ENCODE measurements at regions not wholly inside any gene's neighbourhood (a gene's known extent, or its start where the extent isn't known, plus 50 kb on each side); places are given as distances from the start of the nearest gene placed in this dataset.
"Not testable (repeated sequence)": the region's sequence is repeated elsewhere in the genome, so short reads cannot be mapped to it uniquely, and the experiment has no call there.

DNA sequence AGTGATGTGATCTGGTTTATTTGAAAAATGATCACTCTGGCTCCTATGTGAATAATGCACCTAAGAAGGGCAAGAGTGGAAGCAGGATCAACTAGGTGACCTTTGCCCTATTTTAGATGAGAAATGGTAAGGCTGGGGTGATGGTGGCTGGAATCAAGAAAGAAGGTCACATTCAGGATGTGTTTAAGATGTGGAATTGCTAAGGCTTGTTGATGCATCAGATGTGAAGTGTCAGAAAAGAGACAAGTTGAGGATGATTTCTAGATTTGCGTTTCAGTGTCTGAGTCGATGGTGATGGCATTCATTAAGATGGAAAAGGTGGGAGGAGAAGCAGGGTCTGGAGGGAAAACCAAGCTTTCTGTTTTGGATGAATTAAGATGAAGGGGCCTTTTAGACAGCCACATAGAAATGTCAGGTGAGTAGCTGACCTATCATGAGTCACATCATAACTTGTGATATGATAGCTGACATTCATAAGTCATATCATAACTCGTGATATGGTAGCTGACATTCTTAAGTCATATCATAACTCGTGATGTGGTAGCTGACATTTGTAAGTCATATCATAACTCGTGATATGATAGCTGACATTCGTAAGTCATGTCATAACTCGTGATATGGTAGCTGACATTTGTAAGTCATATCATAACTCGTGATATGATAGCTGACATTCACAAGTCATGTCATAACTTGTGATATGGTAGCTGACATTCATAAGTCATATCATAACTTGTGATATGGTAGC, 101.2 kb upstream of the SEC11C start:
- no peaks in the 10 kb centered on the region for H3F3A ChIP-seq (ENCODE audit: insufficient read depth, low read length, poor library complexity, severe bottlenecking)
- no peaks in the 10 kb centered on the region for H3K9me2 ChIP-seq (ENCODE audit: insufficient read depth, low read length)
- no peak overlapping the region for H3K4me3 ChIP-seq (ENCODE audit: low read length)
- H3K79me2 ChIP-seq (replicated peaks; ENCODE audit: insufficient read depth, low read length) = no peaks in the 10 kb centered on the region
- H3K4me2 ChIP-seq (ENCODE audit: low read length) = no peak overlapping the region
- H4K20me1 ChIP-seq (ENCODE audit: insufficient read depth) = no peaks in the 10 kb centered on the region
- H3K27ac ChIP-seq (ENCODE audit: low read length) = no peak overlapping the region
- H3K36me3 ChIP-seq (ENCODE audit: insufficient read depth, low read length) = no peaks in the 10 kb centered on the region
- no peaks in the 10 kb centered on the region for H3K9me3 ChIP-seq (ENCODE audit: low read length)
- H3K27me3 ChIP-seq (ENCODE audit: insufficient read depth, low read depth, low read length) = no peaks in the 10 kb centered on the region
- no peak for TF ChIP-seq RAD21 (conservative IDR thresholded peaks at IDR 0.05)
- no peak for TF ChIP-seq POLR2AphosphoS5 (IDR thresholded peaks at IDR 0.05)
- no peak for TF ChIP-seq MXI1 (conservative IDR thresholded peaks at IDR 0.05; ENCODE audit: poor library complexity, severe bottlenecking)
- no peak for TF ChIP-seq SMC3 (conservative IDR thresholded peaks at IDR 0.05; ENCODE audit: poor library complexity)
- no peak for TF ChIP-seq EZH2 (IDR thresholded peaks at IDR 0.05; ENCODE audit: borderline replicate concordance, insufficient read depth, low read length, poor library complexity, severe bottlenecking)
- TF ChIP-seq, protein P1, sequence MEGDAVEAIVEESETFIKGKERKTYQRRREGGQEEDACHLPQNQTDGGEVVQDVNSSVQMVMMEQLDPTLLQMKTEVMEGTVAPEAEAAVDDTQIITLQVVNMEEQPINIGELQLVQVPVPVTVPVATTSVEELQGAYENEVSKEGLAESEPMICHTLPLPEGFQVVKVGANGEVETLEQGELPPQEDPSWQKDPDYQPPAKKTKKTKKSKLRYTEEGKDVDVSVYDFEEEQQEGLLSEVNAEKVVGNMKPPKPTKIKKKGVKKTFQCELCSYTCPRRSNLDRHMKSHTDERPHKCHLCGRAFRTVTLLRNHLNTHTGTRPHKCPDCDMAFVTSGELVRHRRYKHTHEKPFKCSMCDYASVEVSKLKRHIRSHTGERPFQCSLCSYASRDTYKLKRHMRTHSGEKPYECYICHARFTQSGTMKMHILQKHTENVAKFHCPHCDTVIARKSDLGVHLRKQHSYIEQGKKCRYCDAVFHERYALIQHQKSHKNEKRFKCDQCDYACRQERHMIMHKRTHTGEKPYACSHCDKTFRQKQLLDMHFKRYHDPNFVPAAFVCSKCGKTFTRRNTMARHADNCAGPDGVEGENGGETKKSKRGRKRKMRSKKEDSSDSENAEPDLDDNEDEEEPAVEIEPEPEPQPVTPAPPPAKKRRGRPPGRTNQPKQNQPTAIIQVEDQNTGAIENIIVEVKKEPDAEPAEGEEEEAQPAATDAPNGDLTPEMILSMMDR (IDR thresholded peaks at IDR 0.05; ENCODE audit: poor library complexity, severe bottlenecking) = no peak
- TF ChIP-seq EP300 (conservative IDR thresholded peaks at IDR 0.05; ENCODE audit: poor library complexity, severe bottlenecking) = no peak
- no peak for TF ChIP-seq TAF1 (IDR thresholded peaks at IDR 0.05; ENCODE audit: low read depth)
- TF ChIP-seq, protein P2, sequence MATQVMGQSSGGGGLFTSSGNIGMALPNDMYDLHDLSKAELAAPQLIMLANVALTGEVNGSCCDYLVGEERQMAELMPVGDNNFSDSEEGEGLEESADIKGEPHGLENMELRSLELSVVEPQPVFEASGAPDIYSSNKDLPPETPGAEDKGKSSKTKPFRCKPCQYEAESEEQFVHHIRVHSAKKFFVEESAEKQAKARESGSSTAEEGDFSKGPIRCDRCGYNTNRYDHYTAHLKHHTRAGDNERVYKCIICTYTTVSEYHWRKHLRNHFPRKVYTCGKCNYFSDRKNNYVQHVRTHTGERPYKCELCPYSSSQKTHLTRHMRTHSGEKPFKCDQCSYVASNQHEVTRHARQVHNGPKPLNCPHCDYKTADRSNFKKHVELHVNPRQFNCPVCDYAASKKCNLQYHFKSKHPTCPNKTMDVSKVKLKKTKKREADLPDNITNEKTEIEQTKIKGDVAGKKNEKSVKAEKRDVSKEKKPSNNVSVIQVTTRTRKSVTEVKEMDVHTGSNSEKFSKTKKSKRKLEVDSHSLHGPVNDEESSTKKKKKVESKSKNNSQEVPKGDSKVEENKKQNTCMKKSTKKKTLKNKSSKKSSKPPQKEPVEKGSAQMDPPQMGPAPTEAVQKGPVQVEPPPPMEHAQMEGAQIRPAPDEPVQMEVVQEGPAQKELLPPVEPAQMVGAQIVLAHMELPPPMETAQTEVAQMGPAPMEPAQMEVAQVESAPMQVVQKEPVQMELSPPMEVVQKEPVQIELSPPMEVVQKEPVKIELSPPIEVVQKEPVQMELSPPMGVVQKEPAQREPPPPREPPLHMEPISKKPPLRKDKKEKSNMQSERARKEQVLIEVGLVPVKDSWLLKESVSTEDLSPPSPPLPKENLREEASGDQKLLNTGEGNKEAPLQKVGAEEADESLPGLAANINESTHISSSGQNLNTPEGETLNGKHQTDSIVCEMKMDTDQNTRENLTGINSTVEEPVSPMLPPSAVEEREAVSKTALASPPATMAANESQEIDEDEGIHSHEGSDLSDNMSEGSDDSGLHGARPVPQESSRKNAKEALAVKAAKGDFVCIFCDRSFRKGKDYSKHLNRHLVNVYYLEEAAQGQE (IDR thresholded peaks at IDR 0.05; ENCODE audit: borderline replicate concordance) = no peak
- no peak overlapping the region for H2AFZ ChIP-seq (ENCODE audit: low read depth, low read length)
- H3K9ac ChIP-seq (ENCODE audit: low read length) = no peak overlapping the region

DNA sequence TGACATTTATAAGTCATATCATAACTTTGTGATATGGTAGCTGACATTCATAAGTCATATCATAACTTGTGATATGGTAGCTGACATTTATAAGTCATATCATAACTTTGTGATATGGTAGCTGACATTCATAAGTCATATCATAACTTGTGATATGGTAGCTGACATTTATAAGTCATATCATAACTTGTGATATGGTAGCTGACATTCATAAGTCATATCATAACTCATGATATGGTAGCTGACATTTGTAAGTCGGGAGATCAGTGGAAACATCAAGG, 100.7 kb upstream of the SEC11C start:
- H3K27me3 ChIP-seq (ENCODE audit: insufficient read depth, low read depth, low read length); H3K9me2 ChIP-seq (ENCODE audit: insufficient read depth, low read length); H3F3A ChIP-seq (ENCODE audit: insufficient read depth, low read length, poor library complexity, severe bottlenecking); H3K36me3 ChIP-seq (ENCODE audit: insufficient read depth, low read length); H3K4me3 ChIP-seq (ENCODE audit: low read length); H3K79me2 ChIP-seq (replicated peaks; ENCODE audit: insufficient read depth, low read length); H4K20me1 ChIP-seq (ENCODE audit: insufficient read depth); H3K9ac ChIP-seq (ENCODE audit: low read length); H3K9me3 ChIP-seq (ENCODE audit: low read length); H2AFZ ChIP-seq (ENCODE audit: low read depth, low read length); H3K4me2 ChIP-seq (ENCODE audit: low read length); H3K27ac ChIP-seq (ENCODE audit: low read length): not testable (repeated sequence)

DNA sequence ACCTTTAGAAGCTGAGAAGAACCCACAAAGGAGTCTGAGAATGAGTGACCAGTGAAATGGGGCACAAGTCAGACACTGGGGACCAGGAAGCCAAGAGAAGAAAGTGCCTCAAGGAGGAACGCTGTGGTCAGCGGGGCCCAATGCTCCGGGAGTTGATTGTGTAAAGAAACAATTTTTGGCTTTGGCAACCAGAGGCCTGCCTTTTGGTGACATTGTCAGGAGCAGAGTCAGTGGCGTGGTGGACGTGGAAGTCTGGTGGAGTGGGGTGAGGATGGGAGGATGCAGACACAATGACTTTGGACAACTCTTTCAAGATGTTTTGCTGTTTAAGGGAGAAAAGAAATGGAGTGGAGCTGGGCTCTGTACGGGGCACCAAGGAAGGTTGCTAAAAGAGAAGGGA, 100.2 kb upstream of the SEC11C start:
- H3K27ac ChIP-seq (ENCODE audit: low read length) = no peak overlapping the region
- no peaks in the 10 kb centered on the region for H3K27me3 ChIP-seq (ENCODE audit: insufficient read depth, low read depth, low read length)
- H3K79me2 ChIP-seq (replicated peaks; ENCODE audit: insufficient read depth, low read length) = no peaks in the 10 kb centered on the region
- H3K4me3 ChIP-seq (ENCODE audit: low read length) = no peak overlapping the region
- H3K4me2 ChIP-seq (ENCODE audit: low read length) = no peak overlapping the region
- no peaks in the 10 kb centered on the region for H3K9me3 ChIP-seq (ENCODE audit: low read length)
- H3K36me3 ChIP-seq (ENCODE audit: insufficient read depth, low read length) = no peaks in the 10 kb centered on the region
- H4K20me1 ChIP-seq (ENCODE audit: insufficient read depth) = no peaks in the 10 kb centered on the region
- H3F3A ChIP-seq (ENCODE audit: insufficient read depth, low read length, poor library complexity, severe bottlenecking) = no peaks in the 10 kb centered on the region
- no peaks in the 10 kb centered on the region for H3K9me2 ChIP-seq (ENCODE audit: insufficient read depth, low read length)
- TF ChIP-seq, protein P2 (IDR thresholded peaks at IDR 0.05; ENCODE audit: borderline replicate concordance) = no peak
- no peak for TF ChIP-seq POLR2AphosphoS5 (IDR thresholded peaks at IDR 0.05)
- no peak for TF ChIP-seq EP300 (conservative IDR thresholded peaks at IDR 0.05; ENCODE audit: poor library complexity, severe bottlenecking)
- no peak for TF ChIP-seq TAF1 (IDR thresholded peaks at IDR 0.05; ENCODE audit: low read depth)
- TF ChIP-seq RAD21 (conservative IDR thresholded peaks at IDR 0.05) = no peak
- TF ChIP-seq SMC3 (conservative IDR thresholded peaks at IDR 0.05; ENCODE audit: poor library complexity) = no peak
- no peak overlapping the region for H2AFZ ChIP-seq (ENCODE audit: low read depth, low read length)
- no peak overlapping the region for H3K9ac ChIP-seq (ENCODE audit: low read length)

All from neural cell (in vitro differentiated cells).